ENCODE measurements at regions not wholly inside any gene's neighbourhood (a gene's known extent, or its start where the extent isn't known, plus 50 kb on each side); places are given as distances from the start of the nearest gene placed in this dataset.
A peak's percentile ranks its signal among the peaks of the same experiment; 100 is the strongest.
"Not testable (repeated sequence)": the region's sequence is repeated elsewhere in the genome, so short reads cannot be mapped to it uniquely, and the experiment has no call there.

GRCh38 chr7:9231630-9232121 is 798.3 kb downstream of the NXPH1 start:
- DNase-seq: no peak

- DNase-seq: no peak
Measured at GRCh38 chr7:9240001-9240400, 806.6 kb downstream of the NXPH1 start.

- DNase-seq: no peak
Measured at GRCh38 chr7:9241826-9242225, 808.4 kb downstream of the NXPH1 start.

- no peak for DNase-seq
Measured at GRCh38 chr7:9242636-9243035, 809.2 kb downstream of the NXPH1 start.

GRCh38 chr7:9250876-9251275 is 817.5 kb downstream of the NXPH1 start:
- no peak for DNase-seq

- no peak for DNase-seq
Measured at GRCh38 chr7:9264395-9264794, 831.0 kb downstream of the NXPH1 start.

GRCh38 chr7:9280088-9280487 is 846.7 kb downstream of the NXPH1 start:
- DNase-seq: no peak

- DNase-seq: no peak
Measured at GRCh38 chr7:9283246-9283645, 849.8 kb downstream of the NXPH1 start.

- DNase-seq: no peak
Measured at GRCh38 chr7:9302436-9302835, 869.0 kb downstream of the NXPH1 start.

- DNase-seq: no peak
Measured at GRCh38 chr7:9307131-9307530, 873.7 kb downstream of the NXPH1 start.

- no peak for DNase-seq
Measured at GRCh38 chr7:9324513-9324912, 891.1 kb downstream of the NXPH1 start.

- DNase-seq: no peak
Measured at GRCh38 chr7:9328296-9328695, 894.9 kb downstream of the NXPH1 start.

- no peak for DNase-seq
Measured at GRCh38 chr7:9349625-9350024, 916.2 kb downstream of the NXPH1 start.

GRCh38 chr7:9391221-9391620 is 957.8 kb downstream of the NXPH1 start:
- no peak for DNase-seq

GRCh38 chr7:9391984-9392383 is 958.6 kb downstream of the NXPH1 start:
- DNase-seq: no peak

GRCh38 chr7:9404386-9404785 is 971.0 kb downstream of the NXPH1 start:
- not testable (repeated sequence) for DNase-seq

GRCh38 chr7:9407816-9408215 is 974.4 kb downstream of the NXPH1 start:
- no peak for DNase-seq

- DNase-seq: no peak
Measured at GRCh38 chr7:9453521-9453920, 1020.1 kb downstream of the NXPH1 start.

- DNase-seq: no peak
Measured at GRCh38 chr7:9488555-9488954, 1055.1 kb downstream of the NXPH1 start.

- no peak for DNase-seq
Measured at GRCh38 chr7:9498303-9498702, 1064.9 kb downstream of the NXPH1 start.

GRCh38 chr7:9502269-9502668 is 1068.9 kb downstream of the NXPH1 start:
- DNase-seq: no peak

GRCh38 chr7:9504678-9505077 is 1071.3 kb downstream of the NXPH1 start:
- DNase-seq: no peak

GRCh38 chr7:9505516-9505915 is 1072.1 kb downstream of the NXPH1 start:
- DNase-seq: no peak

- peak; percentile 45 for DNase-seq
Measured at GRCh38 chr7:9507290-9507689, 1073.9 kb downstream of the NXPH1 start.

- no peak for DNase-seq
Measured at GRCh38 chr7:9516662-9517061, 1083.3 kb downstream of the NXPH1 start.

GRCh38 chr7:9523579-9523978 is 1090.2 kb downstream of the NXPH1 start:
- no peak for DNase-seq

Data from right forelimb (tissue), 1 donor.